GM06990 (cell line): ENCODE measurements at regions not wholly inside any gene's neighbourhood (a gene's known extent, or its start where the extent isn't known, plus 50 kb on each side); places are given as distances from the start of the nearest gene placed in this dataset.

ENCODE experiments used
- DNase-seq: peaks from one replicate; pipeline ENCODE4 v3.0.0-alpha.2; 2011; ENCODE audit not compliant: insufficient read length; ENCODE audit errors: extremely low read depth
- H3K27me3 ChIP-seq: replicated peaks from 2 replicates; pipeline ENCODE4 v1.6.0; 2011; ENCODE audit warnings: low read length; ENCODE audit not compliant: control insufficient read depth, insufficient read depth
- H3K36me3 ChIP-seq: 2 replicates; pipeline ENCODE4 v1.5.1; 2011; ENCODE audit warnings: low read length; ENCODE audit not compliant: control insufficient read depth, insufficient read depth
- H3K4me3 ChIP-seq: replicated peaks from 2 replicates; pipeline ENCODE4 v1.5.1; 2011; ENCODE audit warnings: low read depth, mild to moderate bottlenecking, control low read depth, low read length
- TF ChIP-seq, protein P1 (sequence below): IDR thresholded peaks from 2 replicates; pipeline ENCODE4 v1.5.1; 2011; ENCODE audit warnings: low read length, control low read depth, mild to moderate bottlenecking, inconsistent platforms; ENCODE audit not compliant: insufficient read depth, poor library complexity, severe bottlenecking

- no peak for DNase-seq
- H3K36me3 ChIP-seq, result no peaks in the 10 kb centered on the region
- H3K27me3 ChIP-seq, result no peaks in the 10 kb centered on the region
- H3K4me3 ChIP-seq, result no peak overlapping the region
- TF ChIP-seq, protein P1, sequence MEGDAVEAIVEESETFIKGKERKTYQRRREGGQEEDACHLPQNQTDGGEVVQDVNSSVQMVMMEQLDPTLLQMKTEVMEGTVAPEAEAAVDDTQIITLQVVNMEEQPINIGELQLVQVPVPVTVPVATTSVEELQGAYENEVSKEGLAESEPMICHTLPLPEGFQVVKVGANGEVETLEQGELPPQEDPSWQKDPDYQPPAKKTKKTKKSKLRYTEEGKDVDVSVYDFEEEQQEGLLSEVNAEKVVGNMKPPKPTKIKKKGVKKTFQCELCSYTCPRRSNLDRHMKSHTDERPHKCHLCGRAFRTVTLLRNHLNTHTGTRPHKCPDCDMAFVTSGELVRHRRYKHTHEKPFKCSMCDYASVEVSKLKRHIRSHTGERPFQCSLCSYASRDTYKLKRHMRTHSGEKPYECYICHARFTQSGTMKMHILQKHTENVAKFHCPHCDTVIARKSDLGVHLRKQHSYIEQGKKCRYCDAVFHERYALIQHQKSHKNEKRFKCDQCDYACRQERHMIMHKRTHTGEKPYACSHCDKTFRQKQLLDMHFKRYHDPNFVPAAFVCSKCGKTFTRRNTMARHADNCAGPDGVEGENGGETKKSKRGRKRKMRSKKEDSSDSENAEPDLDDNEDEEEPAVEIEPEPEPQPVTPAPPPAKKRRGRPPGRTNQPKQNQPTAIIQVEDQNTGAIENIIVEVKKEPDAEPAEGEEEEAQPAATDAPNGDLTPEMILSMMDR, result no peak
Observed at GRCh38 chr10:78551184-78552005, 517.4 kb upstream of the ZMIZ1 start.

DNA sequence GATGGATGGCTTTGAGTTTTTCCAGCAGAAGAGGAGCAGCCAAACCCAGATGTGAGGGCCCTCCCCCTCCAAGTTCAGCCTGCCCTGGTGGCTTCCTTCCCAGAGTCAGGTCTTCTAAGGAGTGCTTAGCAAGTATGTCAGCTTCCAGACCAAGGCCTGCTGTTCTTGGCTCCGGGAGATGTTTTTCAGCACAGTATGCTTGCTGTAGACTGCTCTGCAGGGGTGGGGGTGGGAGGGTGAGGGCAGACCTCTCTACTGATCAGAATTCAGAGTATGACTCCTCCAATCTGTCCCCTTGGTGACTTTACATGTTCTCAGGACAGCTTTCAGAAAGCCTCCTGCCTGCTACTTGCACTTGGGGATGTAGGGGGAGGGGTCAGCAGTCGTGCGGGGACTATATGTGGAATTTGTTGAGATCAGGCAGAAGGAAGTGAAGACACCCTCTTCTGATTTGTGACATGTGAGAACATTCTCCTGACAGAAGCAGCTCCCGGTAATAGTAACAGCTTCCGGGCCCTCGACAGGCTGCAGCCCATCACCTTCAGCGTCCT, 516.4 kb upstream of the ZMIZ1 start:
- Histone ChIP-seq H3K36me3 (no peaks in the 10 kb centered on the region), H3K27me3 (no peaks in the 10 kb centered on the region), H3K4me3 (no peak overlapping the region)
- TF ChIP-seq, protein P1, result no peak
- DNase-seq, result no peak

DNA sequence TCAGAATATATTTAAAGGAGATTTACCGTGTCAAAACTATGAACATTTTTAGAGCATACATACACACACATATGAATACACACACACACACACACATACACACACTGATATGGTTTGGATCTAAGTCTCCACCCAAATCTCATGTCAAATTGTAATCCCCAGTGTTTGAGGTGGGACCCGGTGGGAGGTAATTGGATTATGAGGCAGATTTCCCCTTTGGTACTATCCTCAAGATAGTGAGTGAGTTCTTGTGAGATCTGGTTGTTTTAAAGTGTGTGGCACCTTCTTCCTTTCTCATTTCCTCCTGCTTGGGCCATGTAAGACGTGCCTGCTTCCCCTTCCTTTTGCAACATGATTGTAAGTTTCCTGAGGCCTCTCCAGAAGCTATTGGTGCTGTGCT, 515.0 kb upstream of the ZMIZ1 start:
- no peak overlapping the region for H3K4me3 ChIP-seq

GRCh38 chr10:78555128-78555527, 513.6 kb upstream of the ZMIZ1 start:
- no peak for DNase-seq
- no peaks in the 10 kb centered on the region for H3K36me3 ChIP-seq
- no peak overlapping the region for H3K4me3 ChIP-seq
- TF ChIP-seq, protein P1, result no peak
- peaks cover 2% of the 10 kb centered on the region; the same call in 1 of the 2 replicates for H3K27me3 ChIP-seq

More for the DNA sequence above, 515.0 kb upstream of the ZMIZ1 start:
- Histone ChIP-seq H3K27me3 (no peaks in the 10 kb centered on the region), H3K36me3 (no peaks in the 10 kb centered on the region)
- DNase-seq, result no peak
- TF ChIP-seq, protein P1, result no peak

GRCh38 chr10:78556705-78557432, 511.9 kb upstream of the ZMIZ1 start:
- peaks cover 2% of the 10 kb centered on the region; the same call in 1 of the 2 replicates for H3K27me3 ChIP-seq

More at GRCh38 chr10:78556705-78557432, 511.9 kb upstream of the ZMIZ1 start:
- DNase-seq, result no peak
- TF ChIP-seq, protein P1, result no peak
- Histone ChIP-seq H3K36me3 (no peaks in the 10 kb centered on the region), H3K4me3 (no peak overlapping the region)
